Stimulated activated CD4-positive, alpha-beta T cell treated with anti-CD3 and anti-CD28 coated beads, TNF-alpha, amount 100 ng/mL, for 48 hours (primary cell): ENCODE measurements at regions not wholly inside any gene's neighbourhood (a gene's known extent, or its start where the extent isn't known, plus 50 kb on each side); places are given as distances from the start of the nearest gene placed in this dataset.

Experiments
- DNase-seq, 3 donors: peaks; one replicate each; pipeline ENCODE4 v3.0.0-alpha.2; 2020; ENCODE audit warnings: low read depth in 3 of 3

- no peak for DNase-seq
These were observed 588.0 kb downstream of the PRELID2 start for GRCh38 chr5:145246961-145247744.

GRCh38 chr5:145246379-145246778, 588.8 kb downstream of the PRELID2 start:
- DNase-seq = no peak

GRCh38 chr5:145245354-145245753, 589.8 kb downstream of the PRELID2 start:
- DNase-seq = no peak

GRCh38 chr5:145244788-145245187, 590.4 kb downstream of the PRELID2 start:
- no peak for DNase-seq

- no peak for DNase-seq
These were observed 590.9 kb downstream of the PRELID2 start for GRCh38 chr5:145244251-145244650.

GRCh38 chr5:145243016-145243415, 592.1 kb downstream of the PRELID2 start:
- DNase-seq = no peak

GRCh38 chr5:145242551-145242950, 592.6 kb downstream of the PRELID2 start:
- DNase-seq = no peak

- no peak for DNase-seq
These were observed 597.3 kb downstream of the PRELID2 start for GRCh38 chr5:145237843-145238242.

GRCh38 chr5:145236983-145237382, 598.2 kb downstream of the PRELID2 start:
- DNase-seq = no peak

- DNase-seq = no peak
These were observed 599.0 kb downstream of the PRELID2 start for GRCh38 chr5:145236127-145236526.

GRCh38 chr5:145233461-145233860, 601.7 kb downstream of the PRELID2 start:
- DNase-seq = no peak

GRCh38 chr5:145230781-145231180, 604.4 kb downstream of the PRELID2 start:
- no peak for DNase-seq

- DNase-seq = no peak
These were observed 606.6 kb downstream of the PRELID2 start for GRCh38 chr5:145228564-145228963.

GRCh38 chr5:145227881-145228280, 607.3 kb downstream of the PRELID2 start:
- no peak for DNase-seq

- no peak for DNase-seq
These were observed 608.4 kb downstream of the PRELID2 start for GRCh38 chr5:145226726-145227125.

GRCh38 chr5:145225529-145225928, 609.6 kb downstream of the PRELID2 start:
- no peak for DNase-seq

GRCh38 chr5:145223582-145223981, 611.6 kb downstream of the PRELID2 start:
- no peak for DNase-seq

GRCh38 chr5:145222622-145223021, 612.5 kb downstream of the PRELID2 start:
- no peak for DNase-seq

- no peak for DNase-seq
These were observed 613.7 kb downstream of the PRELID2 start for GRCh38 chr5:145221416-145221815.

- no peak for DNase-seq
These were observed 614.7 kb downstream of the PRELID2 start for GRCh38 chr5:145220481-145220880.

GRCh38 chr5:145218982-145219381, 616.2 kb downstream of the PRELID2 start:
- no peak for DNase-seq

- no peak for DNase-seq
These were observed 617.1 kb downstream of the PRELID2 start for GRCh38 chr5:145218019-145218418.

GRCh38 chr5:145210020-145210419, 625.1 kb downstream of the PRELID2 start:
- no peak for DNase-seq

- DNase-seq = no peak
These were observed 629.6 kb downstream of the PRELID2 start for GRCh38 chr5:145205546-145205945.
